Gastrocnemius medialis (tissue), 4 donors: ENCODE measurements at regions not wholly inside any gene's neighbourhood (a gene's known extent, or its start where the extent isn't known, plus 50 kb on each side); places are given as distances from the start of the nearest gene placed in this dataset.

Experiments used
- ATAC-seq, 2 donors: fragments of 150-250 bp; one replicate each; pipeline ENCODE4 v1.9.1; 2016
- DNase-seq, 2 donors: peaks; one replicate each; pipeline ENCODE4 v3.0.0-alpha.2; 2019
- H3K27ac ChIP-seq, 4 donors: fragments of 200-600 bp; sonication (generic); 1 replicate in 1 of 4; 2 replicates in 3 of 4; pipeline ENCODE4 v1.5.1; 2016 to 2018; ENCODE audit warnings: mild to moderate bottlenecking in 2 of 4, moderate library complexity in 1 of 4
- H3K27me3 ChIP-seq, 3 donors: fragments of 200-600 bp; sonication (generic) in 2 of 3; 1 replicate in 1 of 3; 2 replicates in 2 of 3; pipeline versions ENCODE4 v1.5.1 to v1.6.0; 2016 to 2019; ENCODE audit warnings: mild to moderate bottlenecking in 1 of 3, moderate library complexity in 1 of 3
- H3K36me3 ChIP-seq, 2 donors: fragments of 200-600 bp; sonication (generic) in 1 of 2; one replicate each; pipeline ENCODE4 v1.5.1; 2017 to 2018
- H3K4me1 ChIP-seq, 2 donors: fragments of 200-600 bp; sonication (generic) in 1 of 2; one replicate each; pipeline ENCODE4 v1.5.1; 2016 to 2017; ENCODE audit warnings: mild to moderate bottlenecking in 2 of 2
- H3K4me3 ChIP-seq, 4 donors: fragments of 200-600 bp; sonication (generic) in 3 of 4; 1 replicate in 1 of 4; 2 replicates in 3 of 4; pipeline ENCODE4 v1.5.1; 2016 to 2019; ENCODE audit warnings: mild to moderate bottlenecking in 2 of 4
- H3K9me3 ChIP-seq, 3 donors: fragments of 200-600 bp; sonication (generic) in 2 of 3; 1 replicate in 1 of 3; 2 replicates in 2 of 3; pipeline ENCODE4 v1.5.1; 2016 to 2019
- CTCF ChIP-seq, 5 experiments: fragments of 450-650 bp in 3 of 5; fragments of 200-600 bp in 2 of 5; sonication (generic) in 2 of 5; IDR thresholded peaks in 4 of 5; conservative IDR thresholded peaks in 1 of 5; 1 replicate in 4 of 5; 2 replicates in 1 of 5; pipeline ENCODE4 v1.5.1; 2016 to 2019; ENCODE audit warnings: antibody characterized with exemption in 5 of 5, mild to moderate bottlenecking in 3 of 5, moderate library complexity in 3 of 5
- POLR2A ChIP-seq, 2 donors: fragments of 450-650 bp; IDR thresholded peaks; one replicate each; pipeline ENCODE4 v1.6.1; 2017; ENCODE audit warnings: antibody characterized with exemption in 2 of 2, mild to moderate bottlenecking in 2 of 2, moderate library complexity in 2 of 2
- in situ Hi-C, 4 donors: fragments of 200-750 bp; cut with MboI; loops; one replicate each; pipeline versions ENCODE4 v1.15.0 to v1.8.0; 2017; ENCODE audit warnings: low sequenced_read_pairs in 4 of 4
- intact Hi-C: fragments of 100-400 bp; cut with DNase I; formaldehyde crosslinking; loops from one replicate; pipeline ENCODE4 v1.15.1; 2023; ENCODE audit warnings: low total_unique reads

DNA sequence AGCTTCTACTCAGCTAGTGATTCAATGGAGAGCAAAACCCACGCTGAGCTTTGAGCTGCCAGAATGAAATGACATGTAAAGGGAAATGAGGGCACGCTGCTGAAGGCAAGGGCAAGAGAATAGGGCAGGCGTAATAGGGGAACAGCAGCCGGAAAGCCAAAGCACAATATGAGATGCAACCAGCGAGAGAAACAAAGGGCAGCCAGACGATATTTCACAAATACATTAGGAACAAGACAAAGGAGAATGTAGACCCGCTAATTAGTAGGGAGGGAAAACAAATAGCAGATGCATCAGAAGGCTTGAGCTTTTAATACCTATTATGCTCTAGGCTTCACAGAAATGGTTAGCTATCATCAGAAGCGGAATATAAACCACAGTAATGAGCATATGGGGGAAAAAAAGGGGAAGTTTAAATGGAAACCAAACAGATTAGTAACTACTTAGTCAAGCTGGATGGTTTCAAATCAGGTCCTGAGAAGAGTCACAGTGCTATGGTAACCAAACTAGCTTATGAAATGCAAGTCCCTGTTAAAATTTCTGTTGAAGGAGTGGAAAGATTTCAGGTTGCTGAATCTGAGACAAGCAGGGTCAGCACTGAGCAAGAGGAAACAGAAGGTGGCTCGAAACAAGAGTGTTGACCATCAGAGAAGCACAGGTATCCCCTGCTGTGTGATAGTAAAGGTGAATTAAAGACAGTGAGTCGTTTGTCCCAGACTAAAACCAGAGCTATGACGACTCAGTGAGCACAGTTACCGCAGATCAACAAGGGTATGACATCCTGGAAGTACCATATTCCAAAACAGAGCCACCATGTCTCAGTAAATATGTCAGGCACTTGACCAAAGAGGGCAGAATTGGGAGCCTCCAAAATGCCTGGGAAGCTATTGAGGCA is 496.9 kb upstream of the CELF2 start:
- no peak for ATAC-seq
- H3K36me3 ChIP-seq: no peaks in the 10 kb centered on the region
- in situ Hi-C loops: no loop called here

DNA sequence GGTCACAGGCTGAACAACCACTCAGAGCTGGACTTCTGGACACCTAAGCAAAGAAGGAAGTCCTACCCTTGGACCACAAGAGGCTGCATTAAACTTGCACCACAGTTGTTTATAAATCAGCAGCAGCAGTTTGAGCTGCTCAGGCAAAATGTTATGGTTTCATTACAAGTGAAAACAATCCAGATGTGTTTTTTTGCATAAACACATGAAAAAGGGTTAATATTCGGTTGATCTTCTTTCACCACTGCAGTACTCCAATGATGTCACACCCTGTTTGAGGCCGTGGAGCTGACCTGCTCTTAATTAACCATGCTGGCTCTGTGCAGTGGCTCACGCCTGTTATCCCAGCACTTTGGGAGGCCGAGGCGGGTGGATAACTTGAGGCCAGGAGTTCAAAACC is 490.8 kb upstream of the CELF2 start:
- ATAC-seq (no peak), DNase-seq (no peak)
- H3K27me3 ChIP-seq: no peaks in the 10 kb centered on the region
- TF ChIP-seq POLR2A (IDR thresholded peaks at IDR 0.05): no peak
- TF ChIP-seq CTCF (IDR thresholded peaks at IDR 0.05 in 4 of 5, conservative IDR thresholded peaks at IDR 0.05 in 1 of 5): no peak
- in situ Hi-C loops (no loop called here), intact Hi-C loops (no loop called here)
- no peaks in the 10 kb centered on the region for H3K36me3 ChIP-seq
- no peaks in the 10 kb centered on the region for H3K4me1 ChIP-seq
- no peaks in the 10 kb centered on the region for H3K9me3 ChIP-seq
- no peak overlapping the region for H3K27ac ChIP-seq
- H3K4me3 ChIP-seq: no peak overlapping the region

More for the DNA sequence above, 496.9 kb upstream of the CELF2 start:
- peaks cover 0 to 3% (median 0%) of the 10 kb centered on the region in 3 donors for H3K27me3 ChIP-seq
- H3K4me3 ChIP-seq: no peak overlapping the region
- no peak overlapping the region for H3K27ac ChIP-seq
- DNase-seq: no peak
- intact Hi-C loops: no loop called here
- TF ChIP-seq CTCF (IDR thresholded peaks at IDR 0.05 in 4 of 5, conservative IDR thresholded peaks at IDR 0.05 in 1 of 5): no peak
- no peak for TF ChIP-seq POLR2A (IDR thresholded peaks at IDR 0.05)
- no peaks in the 10 kb centered on the region for H3K9me3 ChIP-seq
- H3K4me1 ChIP-seq: no peaks in the 10 kb centered on the region

DNA sequence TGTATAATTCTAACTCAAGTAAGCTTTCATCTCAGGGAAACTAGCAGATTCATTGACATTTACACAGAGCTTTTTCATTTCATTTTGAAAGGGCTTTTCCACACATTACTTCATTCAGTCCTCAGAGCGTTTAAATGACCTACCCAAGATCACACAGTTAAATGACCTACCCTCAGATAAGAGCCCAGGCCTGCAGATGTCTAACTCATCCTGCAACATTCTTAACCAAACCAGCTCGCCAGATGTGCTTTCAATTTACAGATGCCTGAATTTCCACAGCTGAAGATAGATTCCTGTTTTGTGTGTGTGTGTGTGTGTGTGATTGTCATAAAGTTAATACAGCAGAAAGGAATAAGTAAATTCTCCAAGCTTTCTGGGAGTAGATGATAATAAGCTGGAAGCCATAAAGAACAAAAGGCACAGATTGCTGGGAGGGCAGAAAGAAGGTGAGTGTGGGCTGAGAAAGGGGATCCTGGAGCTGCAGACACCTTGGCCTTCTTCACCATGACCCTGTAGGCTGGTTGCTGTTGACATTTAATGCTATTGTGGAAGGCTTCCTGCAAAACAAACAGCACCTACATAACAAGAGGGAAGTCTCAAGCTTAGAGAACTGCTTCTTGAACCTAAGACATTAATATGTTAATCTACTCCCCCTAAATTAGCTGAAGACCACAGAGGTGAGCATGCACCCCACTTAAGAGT is 489.7 kb upstream of the CELF2 start:
- DNase-seq (no peak), ATAC-seq (no peak)
- Histone ChIP-seq H3K4me1 (no peaks in the 10 kb centered on the region), H3K27ac (no peak overlapping the region), H3K9me3 (no peaks in the 10 kb centered on the region), H3K36me3 (no peaks in the 10 kb centered on the region), H3K27me3 (no peaks in the 10 kb centered on the region), H3K4me3 (no peak overlapping the region)
- in situ Hi-C loops: no loop called here
- intact Hi-C loops: no loop called here
- TF ChIP-seq POLR2A (IDR thresholded peaks at IDR 0.05) (no peak), CTCF (IDR thresholded peaks at IDR 0.05 in 4 of 5, conservative IDR thresholded peaks at IDR 0.05 in 1 of 5) (no peak)

- Histone ChIP-seq H3K4me3 (no peak overlapping the region), H3K9me3 (no peaks in the 10 kb centered on the region), H3K27me3 (no peaks in the 10 kb centered on the region), H3K36me3 (no peaks in the 10 kb centered on the region), H3K27ac (no peak overlapping the region), H3K4me1 (no peaks in the 10 kb centered on the region)
- ATAC-seq (no peak), DNase-seq (no peak)
- TF ChIP-seq POLR2A (IDR thresholded peaks at IDR 0.05) (no peak), CTCF (IDR thresholded peaks at IDR 0.05 in 4 of 5, conservative IDR thresholded peaks at IDR 0.05 in 1 of 5) (no peak)
- intact Hi-C loops: no loop called here
- in situ Hi-C loops: no loop called here
Measured at GRCh38 chr10:10528563-10528910, 489.1 kb upstream of the CELF2 start.
